GM12873 (cell line): ENCODE measurements at regions not wholly inside any gene's neighbourhood (a gene's known extent, or its start where the extent isn't known, plus 50 kb on each side); places are given as distances from the start of the nearest gene placed in this dataset.

Experiments used
- TF ChIP-seq, protein P1 (sequence below): IDR thresholded peaks from 2 replicates; pipeline ENCODE4 v1.5.1; 2012; ENCODE audit warnings: low read depth, mild to moderate bottlenecking, moderate library complexity, low read length, control low read depth; ENCODE audit not compliant: insufficient read depth; ENCODE audit errors: missing control alignments

DNA sequence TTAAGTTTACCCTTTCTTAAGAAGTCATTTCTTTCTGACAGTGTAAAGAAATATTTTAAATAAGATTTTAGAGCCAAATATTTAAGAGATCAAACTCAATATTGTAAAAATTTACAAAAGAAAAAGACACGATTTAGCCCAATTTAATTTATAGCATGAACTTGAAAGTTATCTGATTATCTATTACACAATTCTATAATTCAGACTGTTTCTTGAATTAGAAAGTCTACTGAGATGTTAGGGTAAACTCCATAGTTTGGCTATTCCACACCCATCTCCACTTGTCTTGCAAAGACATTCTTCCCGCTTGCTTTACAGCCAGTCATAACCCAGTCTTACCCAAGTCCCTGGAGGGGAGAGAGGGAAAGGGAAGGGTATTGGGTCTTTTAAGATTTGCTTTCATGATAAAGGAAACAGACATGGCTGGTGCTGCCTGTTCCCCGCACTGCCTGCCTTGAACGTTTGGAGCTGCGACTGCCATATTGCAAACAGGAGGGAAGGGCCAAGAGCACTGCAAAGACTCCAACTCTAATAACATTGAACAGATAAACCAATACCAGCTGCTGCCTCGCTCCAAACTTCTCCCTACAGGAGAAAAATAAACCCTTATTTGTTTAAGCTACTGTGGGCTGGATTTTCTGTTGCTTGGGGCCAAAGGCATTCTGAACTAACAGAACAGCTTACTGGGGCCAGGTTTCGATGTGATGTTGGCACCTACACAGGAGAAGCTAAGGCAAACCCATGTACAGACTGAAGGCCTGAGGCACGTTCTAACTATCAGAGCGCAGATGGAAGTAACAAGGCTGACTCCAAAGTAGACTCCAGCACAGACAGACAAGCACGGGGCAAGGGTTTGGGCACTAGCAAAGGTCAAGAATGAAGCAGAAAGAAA, 552.3 kb upstream of the JARID2 start:
- TF ChIP-seq, protein P1, sequence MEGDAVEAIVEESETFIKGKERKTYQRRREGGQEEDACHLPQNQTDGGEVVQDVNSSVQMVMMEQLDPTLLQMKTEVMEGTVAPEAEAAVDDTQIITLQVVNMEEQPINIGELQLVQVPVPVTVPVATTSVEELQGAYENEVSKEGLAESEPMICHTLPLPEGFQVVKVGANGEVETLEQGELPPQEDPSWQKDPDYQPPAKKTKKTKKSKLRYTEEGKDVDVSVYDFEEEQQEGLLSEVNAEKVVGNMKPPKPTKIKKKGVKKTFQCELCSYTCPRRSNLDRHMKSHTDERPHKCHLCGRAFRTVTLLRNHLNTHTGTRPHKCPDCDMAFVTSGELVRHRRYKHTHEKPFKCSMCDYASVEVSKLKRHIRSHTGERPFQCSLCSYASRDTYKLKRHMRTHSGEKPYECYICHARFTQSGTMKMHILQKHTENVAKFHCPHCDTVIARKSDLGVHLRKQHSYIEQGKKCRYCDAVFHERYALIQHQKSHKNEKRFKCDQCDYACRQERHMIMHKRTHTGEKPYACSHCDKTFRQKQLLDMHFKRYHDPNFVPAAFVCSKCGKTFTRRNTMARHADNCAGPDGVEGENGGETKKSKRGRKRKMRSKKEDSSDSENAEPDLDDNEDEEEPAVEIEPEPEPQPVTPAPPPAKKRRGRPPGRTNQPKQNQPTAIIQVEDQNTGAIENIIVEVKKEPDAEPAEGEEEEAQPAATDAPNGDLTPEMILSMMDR, result no peak

DNA sequence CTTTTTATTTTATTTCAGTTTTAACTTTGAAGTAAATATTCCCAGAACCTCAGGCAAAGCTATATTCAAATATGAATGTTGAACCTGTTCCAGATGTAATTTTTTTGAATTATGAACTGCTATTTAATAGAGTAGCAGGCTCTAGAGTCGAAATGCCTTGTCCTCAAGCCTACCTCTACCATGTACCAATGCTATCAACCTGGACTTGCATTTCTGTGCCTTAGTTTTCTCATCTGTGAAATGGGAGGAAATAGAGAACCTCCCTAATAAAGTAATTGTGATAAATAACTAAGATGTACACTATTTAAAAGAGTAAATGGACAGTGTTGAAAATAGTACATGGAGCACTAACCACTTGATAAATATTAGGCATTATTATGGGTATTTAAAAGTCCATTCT, 551.6 kb upstream of the JARID2 start:
- TF ChIP-seq, protein P1, result no peak

DNA sequence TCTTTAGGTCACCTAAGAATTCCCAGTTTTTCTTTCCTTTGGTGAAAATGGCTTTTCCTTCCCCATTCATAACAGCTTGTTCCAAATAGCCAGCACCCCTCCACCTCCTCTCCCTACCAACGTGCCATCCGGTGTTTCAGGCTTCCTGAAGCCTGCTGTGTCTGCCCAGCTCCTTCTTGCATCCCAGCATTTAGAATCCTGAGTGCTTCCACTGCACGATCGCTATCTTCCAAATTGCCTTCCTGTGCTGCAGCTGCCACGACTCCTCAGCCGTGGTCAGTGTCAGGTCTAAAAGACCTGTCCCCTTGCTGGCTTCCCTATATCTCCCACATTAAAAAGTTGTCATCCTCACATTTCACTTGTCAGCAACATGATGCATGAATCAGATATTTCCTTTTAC, 550.3 kb upstream of the JARID2 start:
- TF ChIP-seq, protein P1, result no peak

DNA sequence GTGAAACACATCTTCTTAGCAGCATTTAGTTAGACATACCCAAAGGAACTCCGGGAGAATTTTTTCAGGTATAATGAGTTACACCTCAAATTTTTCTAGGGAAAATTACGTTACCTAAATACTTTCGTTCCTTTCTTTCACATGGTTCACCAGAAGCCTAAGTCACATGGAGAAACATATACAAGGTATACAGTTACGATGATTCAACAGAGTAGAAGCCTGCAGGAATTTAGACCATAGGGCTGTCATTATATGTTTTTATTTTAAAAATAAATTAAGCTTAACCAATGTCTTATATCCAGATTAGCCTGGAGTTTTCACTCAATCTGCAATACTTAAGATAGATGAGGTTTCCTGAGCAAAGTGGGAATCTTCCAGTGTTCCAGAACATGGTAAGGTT, 549.5 kb upstream of the JARID2 start:
- TF ChIP-seq, protein P1, result no peak

DNA sequence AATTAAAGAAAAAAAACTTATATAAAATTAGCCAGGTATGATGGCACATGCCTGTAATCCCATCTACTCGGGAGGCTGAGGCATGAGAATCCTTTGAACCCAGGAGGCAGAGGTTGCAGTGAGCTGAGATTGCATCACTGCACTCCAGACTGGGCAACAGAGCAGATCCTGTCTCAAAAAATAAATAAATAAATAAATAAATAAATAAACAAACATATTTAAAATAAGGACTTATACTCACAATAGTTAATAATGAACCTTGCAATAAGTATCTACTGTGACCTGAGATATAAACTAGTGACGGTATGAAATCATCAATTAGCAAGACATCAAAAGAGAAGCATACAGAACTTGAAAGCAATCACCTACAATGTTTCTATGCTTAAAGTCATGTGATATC, 548.4 kb upstream of the JARID2 start:
- TF ChIP-seq, protein P1, result no peak

DNA sequence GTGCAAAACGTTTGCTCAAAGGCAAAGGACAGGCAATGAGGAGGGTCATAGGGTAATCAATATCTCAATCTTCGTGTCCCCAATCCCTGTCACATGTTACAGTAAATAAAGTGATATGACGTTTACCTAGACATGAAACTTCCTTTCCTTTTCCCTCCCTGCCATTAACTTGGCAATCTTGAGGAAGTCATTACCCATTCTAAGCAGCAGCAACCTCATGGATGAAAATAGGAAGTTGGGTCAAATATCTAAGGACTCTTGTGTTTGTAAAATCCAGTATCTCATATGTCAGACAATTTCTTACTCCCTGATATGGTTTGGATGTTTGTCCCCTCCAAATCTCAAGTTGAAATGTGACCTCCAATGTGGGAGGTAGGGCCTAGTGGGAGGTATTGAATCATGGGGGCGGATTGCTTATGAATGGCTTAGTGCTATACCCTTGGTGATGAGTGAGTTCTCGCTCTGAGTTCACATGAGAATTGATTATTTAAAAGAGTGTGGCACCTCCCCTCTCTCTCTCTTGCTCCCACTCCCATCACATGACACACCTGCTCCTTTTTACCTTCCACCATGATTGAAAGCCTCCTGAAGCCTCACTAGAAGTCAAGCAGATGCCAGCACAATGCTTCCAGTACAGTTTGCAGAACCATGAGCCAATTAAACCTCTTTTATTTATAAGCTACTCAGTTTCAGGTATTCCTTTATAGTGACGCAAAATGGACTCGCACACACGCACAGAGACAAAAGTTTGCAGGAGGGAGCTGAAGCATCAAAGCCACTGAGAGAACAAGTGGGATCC, 545.9 kb upstream of the JARID2 start:
- TF ChIP-seq, protein P1, result no peak

DNA sequence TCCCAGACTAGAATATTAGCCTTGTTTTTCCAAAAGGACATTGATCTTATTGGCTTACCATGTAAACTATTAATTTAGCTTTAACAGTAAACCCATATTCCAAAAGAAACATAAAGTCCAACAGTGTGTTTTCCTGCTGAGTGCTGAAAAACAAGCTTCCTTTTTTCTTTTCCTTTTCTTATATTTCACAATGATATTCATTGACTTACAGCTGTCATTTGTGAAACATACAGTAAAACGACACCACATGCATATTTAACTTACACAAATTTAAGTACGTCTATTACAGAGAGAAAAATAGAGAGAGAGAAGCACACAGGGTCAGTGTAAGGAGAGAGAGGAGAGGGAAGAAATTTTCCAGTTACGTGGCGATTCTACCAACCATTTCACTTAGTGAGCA, 543.9 kb upstream of the JARID2 start:
- TF ChIP-seq, protein P1, result no peak
